SK-N-SH (cell line): ENCODE measurements at regions not wholly inside any gene's neighbourhood (a gene's known extent, or its start where the extent isn't known, plus 50 kb on each side); places are given as distances from the start of the nearest gene placed in this dataset.

Experiments used
- CTCF ChIA-PET: fragments of 300-600, 350-600 bp; formaldehyde crosslinking; extraction: SDS; loops from one replicate; lab custom pipeline; 2021; lab: Yijun Ruan, JAX
- POLR2A ChIA-PET: fragments of 350-600 bp; sonication (Branson Sonifier 250); formaldehyde crosslinking; extraction: SDS; loops from one replicate; lab custom pipeline; 2020; ENCODE audit warnings: antibody characterized with exemption, inconsistent platforms; lab: Yijun Ruan, JAX
- DNase-seq: peaks from one replicate; pipeline ENCODE4 v3.0.0; 2012
- H2AFZ ChIP-seq: fragments of 200-600 bp; sonication (generic); 2 replicates; pipeline ENCODE4 v1.8.1; 2016; ENCODE audit warnings: antibody characterized with exemption, mild to moderate bottlenecking, low read depth
- H3F3A ChIP-seq: fragments of 200-600 bp; sonication (generic); replicated peaks from 2 replicates; pipeline ENCODE3; 2016; ENCODE audit warnings: antibody characterized with exemption, mild to moderate bottlenecking; ENCODE audit not compliant: insufficient read depth
- H3K27ac ChIP-seq, 2 experiments: fragments of 200-500 bp in 1 of 2; fragments of 200-600 bp in 1 of 2; sonication (Bioruptor generic) in 1 of 2; sonication (generic), shearing (Covaris generic) in 1 of 2; 2 replicates each; pipeline versions ENCODE4 v1.5.1 to v1.6.1; 2014 to 2016; ENCODE audit warnings: low read depth in 2 of 2, inconsistent platforms in 1 of 2, low read length in 1 of 2, mild to moderate bottlenecking in 1 of 2, mixed read lengths in 1 of 2
- H3K27me3 ChIP-seq: fragments of 200-600 bp; sonication (generic), shearing (Covaris generic); 2 replicates; pipeline ENCODE4 v1.6.1; 2016; ENCODE audit warnings: mixed run types; ENCODE audit not compliant: insufficient read depth
- H3K36me3 ChIP-seq, 2 experiments: fragments of 200-500 bp in 1 of 2; fragments of 200-600 bp in 1 of 2; sonication (Bioruptor generic) in 1 of 2; sonication (generic) in 1 of 2; replicated peaks in 1 of 2; 2 replicates each; pipeline versions ENCODE3 to v1.5.1; 2014 to 2016; ENCODE audit warnings: low read length in 1 of 2, mild to moderate bottlenecking in 1 of 2; ENCODE audit not compliant: insufficient read depth in 2 of 2, control insufficient read depth in 1 of 2
- H3K4me1 ChIP-seq, 2 experiments: fragments of 200-500 bp in 1 of 2; fragments of 200-600 bp in 1 of 2; sonication (Bioruptor generic) in 1 of 2; sonication (generic), shearing (Covaris generic) in 1 of 2; 2 replicates each; pipeline versions ENCODE4 v1.5.1 to v1.6.1; 2014 to 2016; ENCODE audit warnings: low read depth in 1 of 2, low read length in 1 of 2, mixed run types in 1 of 2; ENCODE audit not compliant: insufficient read depth in 2 of 2, control insufficient read depth in 1 of 2
- H3K4me2 ChIP-seq: fragments of 200-600 bp; sonication (generic), shearing (Covaris generic); 2 replicates; pipeline ENCODE4 v1.6.1; 2017; ENCODE audit warnings: mixed run types
- H3K4me3 ChIP-seq, 2 experiments: fragments of 200-500 bp in 1 of 2; fragments of 200-600 bp in 1 of 2; sonication (Bioruptor generic) in 1 of 2; sonication (generic), shearing (Covaris generic) in 1 of 2; 2 replicates each; pipeline versions ENCODE4 v1.5.1 to v1.8.1; 2014 to 2016; ENCODE audit warnings: low read depth in 2 of 2, inconsistent platforms in 1 of 2, low read length in 1 of 2, mild to moderate bottlenecking in 1 of 2, mixed read lengths in 1 of 2, moderate library complexity in 1 of 2
- H3K79me2 ChIP-seq: fragments of 200-600 bp; sonication (generic); 2 replicates; pipeline ENCODE4 v1.8.1; 2017; ENCODE audit warnings: mild to moderate bottlenecking; ENCODE audit not compliant: insufficient read depth
- H3K9ac ChIP-seq: fragments of 200-600 bp; sonication (generic); 2 replicates; pipeline ENCODE4 v1.6.1; 2017; ENCODE audit warnings: mixed run types
- H3K9me2 ChIP-seq: fragments of 200-600 bp; sonication (generic); 2 replicates; pipeline ENCODE4 v1.6.1; 2017; ENCODE audit warnings: mixed run types
- H3K9me3 ChIP-seq: fragments of 200-600 bp; sonication (generic); 2 replicates; pipeline ENCODE4 v1.6.1; 2017; ENCODE audit warnings: mixed run types, mild to moderate bottlenecking, moderate library complexity
- H4K20me1 ChIP-seq: fragments of 200-600 bp; sonication (generic); 2 replicates; pipeline ENCODE4 v1.6.1; 2017; ENCODE audit warnings: mild to moderate bottlenecking, mixed run types; ENCODE audit not compliant: insufficient read depth
- EP300 ChIP-seq, 2 experiments: IDR thresholded peaks; 2 replicates each; pipeline versions ENCODE4 v1.4.0 to v1.6.1; 2012; ENCODE audit warnings: borderline replicate concordance in 1 of 2, low read depth in 1 of 2, low read length in 1 of 2
- FOSL2 ChIP-seq: IDR thresholded peaks from 2 replicates; pipeline ENCODE4 v1.4.0; 2012; ENCODE audit warnings: low read depth, mild to moderate bottlenecking, moderate library complexity, borderline replicate concordance
- GATA2 ChIP-seq: sonication (generic); formaldehyde crosslinking; IDR thresholded peaks from 2 replicates; pipeline ENCODE4 v1.5.0; 2020; ENCODE audit warnings: mild to moderate bottlenecking, missing genetic modification reagents
- JUND ChIP-seq: IDR thresholded peaks from 2 replicates; pipeline ENCODE4 v1.4.0; 2012
- MEF2A ChIP-seq: IDR thresholded peaks from 2 replicates; pipeline ENCODE4 v1.4.0; 2012; ENCODE audit warnings: low read depth, borderline replicate concordance
- MXI1 ChIP-seq: IDR thresholded peaks from 2 replicates; pipeline ENCODE4 v1.6.1; 2012; ENCODE audit warnings: mild to moderate bottlenecking, low read depth, low read length, improper control_type of control experiment
- NFIC ChIP-seq: IDR thresholded peaks from 2 replicates; pipeline ENCODE4 v1.4.0; 2012; ENCODE audit warnings: borderline replicate concordance
- NRF1 ChIP-seq: IDR thresholded peaks from 2 replicates; pipeline ENCODE4 v1.6.1; 2012; ENCODE audit warnings: low read depth, mild to moderate bottlenecking, low read length
- RFX5 ChIP-seq: IDR thresholded peaks from 2 replicates; pipeline ENCODE4 v1.6.1; 2012; ENCODE audit warnings: mild to moderate bottlenecking, improper control_type of control experiment, low read length
- RXRA ChIP-seq: IDR thresholded peaks from 2 replicates; pipeline ENCODE4 v1.4.0; 2012; ENCODE audit warnings: low read depth, mild to moderate bottlenecking, borderline replicate concordance
- SIN3A ChIP-seq: IDR thresholded peaks from 2 replicates; pipeline ENCODE4 v1.6.1; 2012; ENCODE audit warnings: low read depth, mild to moderate bottlenecking, low read length, moderate library complexity, borderline replicate concordance
- SMC3 ChIP-seq: IDR thresholded peaks from 2 replicates; pipeline ENCODE4 v1.6.1; 2012; ENCODE audit warnings: low read depth, low read length, improper control_type of control experiment
- TCF12 ChIP-seq: IDR thresholded peaks from 2 replicates; pipeline ENCODE4 v1.4.0; 2012
- TEAD4 ChIP-seq: IDR thresholded peaks from 2 replicates; pipeline ENCODE4 v1.4.0; 2012; ENCODE audit warnings: mild to moderate bottlenecking, borderline replicate concordance; ENCODE audit not compliant: insufficient read depth
- WGBS: methylation state at CpG from one replicate; pipeline ENCODE4 v1.1.6; 2017; ENCODE audit warnings: low lambda C conversion rate; 5-methylcytosine and 5-hydroxymethylcytosine counted together
- TF ChIP-seq, protein P1 (sequence below): IDR thresholded peaks from 2 replicates; pipeline ENCODE4 v1.4.0; 2012; ENCODE audit warnings: low read depth, borderline replicate concordance

DNA sequence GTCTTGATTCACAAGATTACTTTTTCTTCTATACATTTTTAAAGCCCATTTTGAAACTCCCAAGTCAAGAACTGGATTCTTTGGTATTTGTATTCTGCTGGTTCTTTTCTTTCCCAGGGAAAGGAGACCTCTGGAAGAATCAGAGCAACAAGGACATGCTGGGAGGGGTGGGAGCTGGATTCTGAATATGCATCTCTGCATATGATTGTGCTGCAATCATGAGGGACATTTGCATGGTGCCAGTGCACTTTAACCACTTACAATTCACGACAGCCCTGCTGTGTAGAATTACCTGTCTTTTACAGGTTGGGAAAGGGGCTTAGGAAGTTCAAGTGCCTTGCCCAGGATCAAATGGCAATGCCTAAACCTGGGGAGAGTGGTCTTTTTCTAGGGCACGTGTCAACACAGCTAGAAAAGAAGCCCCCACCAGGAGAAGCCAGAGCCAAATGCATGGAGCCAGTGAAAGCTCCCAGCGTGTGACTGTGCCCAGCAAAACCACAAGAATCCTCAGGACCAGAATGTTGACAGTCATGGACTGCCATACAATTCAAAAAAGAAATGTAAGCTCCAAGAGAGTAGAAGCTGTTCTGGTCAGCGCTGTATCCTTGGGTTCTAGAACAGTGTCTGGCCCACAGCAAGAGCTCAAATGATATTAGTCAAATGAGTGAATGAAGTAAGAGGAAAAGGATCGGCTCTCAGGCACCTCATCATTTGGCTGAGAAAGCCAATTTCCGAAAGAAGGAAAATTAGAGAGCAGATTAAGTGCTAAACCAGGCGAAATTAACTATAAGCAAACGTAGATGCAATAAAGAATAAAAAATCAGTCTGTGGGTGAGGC is 84.5 kb upstream of the MEF2A start:
- Histone ChIP-seq H3K27me3 (no peaks in the 10 kb centered on the region), H2AFZ (no peak overlapping the region), H3K9ac (no peak overlapping the region), H3K4me3 (no peak overlapping the region), H3K79me2 (no peaks in the 10 kb centered on the region), H3K9me3 (no peaks in the 10 kb centered on the region), H3K27ac (no peak overlapping the region), H3K4me1 (peaks cover 11 to 12% of the 10 kb centered on the region in 2 experiments; a peak in 3 of 4 replicates), H3F3A (peaks cover 16% of the 10 kb centered on the region), H4K20me1 (no peaks in the 10 kb centered on the region), H3K4me2 (no peak overlapping the region), H3K9me2 (no peaks in the 10 kb centered on the region), H3K36me3 (no peaks in the 10 kb centered on the region)
- WGBS, result 71% methylated on average over 8 of the region's 8 CpGs
- no peak for DNase-seq
- CTCF ChIA-PET, result no interaction called here
- POLR2A ChIA-PET, result no interaction called here
- TF ChIP-seq GATA2 (CRISPR knock-in tag) (no peak), SMC3 (no peak), NRF1 (no peak), TEAD4 (no peak), RXRA (no peak), TCF12 (no peak), FOSL2 (no peak), EP300 (IDR thresholded peaks at IDR 0.05; ENCODE audit: borderline replicate concordance in 1 of 2, low read depth in 1 of 2, low read length in 1 of 2) (no peak), NFIC (no peak), JUND (no peak), MEF2A (no peak), RFX5 (no peak), MXI1 (no peak), SIN3A (no peak)
- TF ChIP-seq, protein P1, sequence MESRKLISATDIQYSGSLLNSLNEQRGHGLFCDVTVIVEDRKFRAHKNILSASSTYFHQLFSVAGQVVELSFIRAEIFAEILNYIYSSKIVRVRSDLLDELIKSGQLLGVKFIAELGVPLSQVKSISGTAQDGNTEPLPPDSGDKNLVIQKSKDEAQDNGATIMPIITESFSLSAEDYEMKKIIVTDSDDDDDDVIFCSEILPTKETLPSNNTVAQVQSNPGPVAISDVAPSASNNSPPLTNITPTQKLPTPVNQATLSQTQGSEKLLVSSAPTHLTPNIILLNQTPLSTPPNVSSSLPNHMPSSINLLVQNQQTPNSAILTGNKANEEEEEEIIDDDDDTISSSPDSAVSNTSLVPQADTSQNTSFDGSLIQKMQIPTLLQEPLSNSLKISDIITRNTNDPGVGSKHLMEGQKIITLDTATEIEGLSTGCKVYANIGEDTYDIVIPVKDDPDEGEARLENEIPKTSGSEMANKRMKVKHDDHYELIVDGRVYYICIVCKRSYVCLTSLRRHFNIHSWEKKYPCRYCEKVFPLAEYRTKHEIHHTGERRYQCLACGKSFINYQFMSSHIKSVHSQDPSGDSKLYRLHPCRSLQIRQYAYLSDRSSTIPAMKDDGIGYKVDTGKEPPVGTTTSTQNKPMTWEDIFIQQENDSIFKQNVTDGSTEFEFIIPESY, result no peak

DNA sequence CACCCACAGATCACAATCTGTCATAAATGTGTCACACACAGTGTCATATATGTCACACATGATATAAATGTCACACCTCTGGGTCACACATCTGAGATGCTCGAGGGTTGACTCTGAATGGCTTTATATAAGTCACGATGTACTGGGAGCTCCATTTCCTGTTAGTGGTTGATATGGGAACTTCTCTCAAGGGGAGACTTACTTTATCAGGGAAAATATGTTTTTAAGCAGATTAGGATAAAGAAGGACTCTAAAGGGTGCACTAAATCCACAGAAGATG is 83.9 kb upstream of the MEF2A start:
- Histone ChIP-seq H3K27me3 (no peaks in the 10 kb centered on the region), H3K79me2 (no peaks in the 10 kb centered on the region), H3K27ac (no peak overlapping the region), H3K9me2 (no peaks in the 10 kb centered on the region), H3K4me2 (no peak overlapping the region), H3F3A (peaks cover 10% of the 10 kb centered on the region), H3K9ac (no peak overlapping the region), H3K4me3 (no peak overlapping the region), H3K4me1 (peaks cover 11 to 14% of the 10 kb centered on the region in 2 experiments), H3K36me3 (no peaks in the 10 kb centered on the region), H4K20me1 (no peaks in the 10 kb centered on the region), H2AFZ (no peak overlapping the region), H3K9me3 (no peaks in the 10 kb centered on the region)
- POLR2A ChIA-PET, result no interaction called here
- no peak for DNase-seq
- WGBS, result 91% methylated on average over 2 of the region's 2 CpGs
- no peak for TF ChIP-seq FOSL2
- CTCF ChIA-PET, result no interaction called here
